HL-60 (cell line): ENCODE measurements at regions not wholly inside any gene's neighbourhood (a gene's known extent, or its start where the extent isn't known, plus 50 kb on each side); places are given as distances from the start of the nearest gene placed in this dataset.

Experiments
- POLR2AphosphoS5 ChIP-seq: IDR thresholded peaks from 2 replicates; pipeline ENCODE4 v1.6.1; 2012; ENCODE audit warnings: low read depth
- TF ChIP-seq, protein P1 (sequence below): IDR thresholded peaks from one replicate; pipeline ENCODE4 v1.5.1; 2011; ENCODE audit warnings: low read length, control low read depth, inconsistent platforms; ENCODE audit not compliant: insufficient read depth

DNA sequence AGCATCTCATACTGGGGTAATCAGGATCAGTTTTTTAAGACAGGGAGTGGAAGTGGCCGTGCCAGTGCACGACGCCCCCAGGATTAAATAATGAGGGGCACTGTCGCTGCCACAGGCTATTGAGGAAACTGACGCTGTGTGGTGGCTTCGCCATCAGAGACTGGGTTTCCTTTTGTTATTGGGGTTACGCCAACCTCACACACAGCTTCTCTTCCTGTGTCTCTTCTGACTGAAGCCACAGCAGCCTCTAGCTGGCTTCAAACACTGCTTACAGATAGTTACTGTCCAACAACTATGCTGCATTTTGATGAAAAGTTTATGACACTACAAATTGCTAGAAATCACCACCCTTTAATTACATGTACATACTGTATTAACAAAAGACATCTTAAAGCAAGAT is 521.9 kb upstream of the SALL3 start:
- no peak for TF ChIP-seq POLR2AphosphoS5
- TF ChIP-seq, protein P1, sequence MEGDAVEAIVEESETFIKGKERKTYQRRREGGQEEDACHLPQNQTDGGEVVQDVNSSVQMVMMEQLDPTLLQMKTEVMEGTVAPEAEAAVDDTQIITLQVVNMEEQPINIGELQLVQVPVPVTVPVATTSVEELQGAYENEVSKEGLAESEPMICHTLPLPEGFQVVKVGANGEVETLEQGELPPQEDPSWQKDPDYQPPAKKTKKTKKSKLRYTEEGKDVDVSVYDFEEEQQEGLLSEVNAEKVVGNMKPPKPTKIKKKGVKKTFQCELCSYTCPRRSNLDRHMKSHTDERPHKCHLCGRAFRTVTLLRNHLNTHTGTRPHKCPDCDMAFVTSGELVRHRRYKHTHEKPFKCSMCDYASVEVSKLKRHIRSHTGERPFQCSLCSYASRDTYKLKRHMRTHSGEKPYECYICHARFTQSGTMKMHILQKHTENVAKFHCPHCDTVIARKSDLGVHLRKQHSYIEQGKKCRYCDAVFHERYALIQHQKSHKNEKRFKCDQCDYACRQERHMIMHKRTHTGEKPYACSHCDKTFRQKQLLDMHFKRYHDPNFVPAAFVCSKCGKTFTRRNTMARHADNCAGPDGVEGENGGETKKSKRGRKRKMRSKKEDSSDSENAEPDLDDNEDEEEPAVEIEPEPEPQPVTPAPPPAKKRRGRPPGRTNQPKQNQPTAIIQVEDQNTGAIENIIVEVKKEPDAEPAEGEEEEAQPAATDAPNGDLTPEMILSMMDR: no peak
